ENCODE measurements at regions not wholly inside any gene's neighbourhood (a gene's known extent, or its start where the extent isn't known, plus 50 kb on each side); places are given as distances from the start of the nearest gene placed in this dataset.
"Not testable (repeated sequence)": the region's sequence is repeated elsewhere in the genome, so short reads cannot be mapped to it uniquely, and the experiment has no call there.

- WGBS, 2 donors (ENCODE audit: low coverage in 1 of 2), result 86 to 91% methylated on average over 3 of the region's 3 CpGs
- no peak for TF ChIP-seq CTCF (IDR thresholded peaks at IDR 0.05)
- TF ChIP-seq POLR2AphosphoS5 (IDR thresholded peaks at IDR 0.05), result no peak
- H3K9me3 ChIP-seq, result no peaks in the 10 kb centered on the region
- intact Hi-C loops (cut with DNase I; ENCODE audit: low total_unique reads), result no loop called here
- in situ Hi-C loops (cut with MboI; ENCODE audit: low pct_ligation_motif_present in 1 of 4, low pct_unique_long_range_greater_than_20kb in 1 of 4, low sequenced_read_pairs in 3 of 4), result no loop called here
- no peaks in the 10 kb centered on the region for H3K36me3 ChIP-seq
- no peaks in the 10 kb centered on the region for H3K4me1 ChIP-seq
- no peak overlapping the region for H3K27ac ChIP-seq
- H3K27me3 ChIP-seq, result no peaks in the 10 kb centered on the region
- no peak overlapping the region for H3K4me3 ChIP-seq
- DNase-seq, result no peak
These were observed 244.3 kb downstream of the CCER1 start for GRCh38 chr12:90710711-90711110.

- Histone ChIP-seq H3K36me3 (no peaks in the 10 kb centered on the region), H3K27ac (no peak overlapping the region), H3K9me3 (no peaks in the 10 kb centered on the region), H3K4me1 (no peaks in the 10 kb centered on the region), H3K4me3 (no peak overlapping the region), H3K27me3 (no peaks in the 10 kb centered on the region)
- in situ Hi-C loops (cut with MboI; ENCODE audit: low pct_ligation_motif_present in 1 of 4, low pct_unique_long_range_greater_than_20kb in 1 of 4, low sequenced_read_pairs in 3 of 4), result no loop called here
- 90 to 93% methylated on average over 10 of the region's 10 CpGs for WGBS, 2 donors (ENCODE audit: low coverage in 1 of 2)
- intact Hi-C loops (cut with DNase I; ENCODE audit: low total_unique reads), result no loop called here
- TF ChIP-seq POLR2AphosphoS5 (IDR thresholded peaks at IDR 0.05), result no peak
- no peak for TF ChIP-seq EP300 (IDR thresholded peaks at IDR 0.05; ENCODE audit: low read depth)
- no peak for TF ChIP-seq CTCF (IDR thresholded peaks at IDR 0.05)
- no peak for TF ChIP-seq POLR2A (IDR thresholded peaks at IDR 0.05)
- no peak for DNase-seq
These were observed 248.9 kb downstream of the CCER1 start for GRCh38 chr12:90706036-90706435.

- no peak for DNase-seq
- intact Hi-C loops (cut with DNase I; ENCODE audit: low total_unique reads) (no loop called here), in situ Hi-C loops (cut with MboI; ENCODE audit: low pct_ligation_motif_present in 1 of 4, low pct_unique_long_range_greater_than_20kb in 1 of 4, low sequenced_read_pairs in 3 of 4) (no loop called here)
- no peaks in the 10 kb centered on the region for H3K9me3 ChIP-seq
- no peaks in the 10 kb centered on the region for H3K27me3 ChIP-seq
- 59 to 68% methylated on average over 2 of the region's 2 CpGs for WGBS, 2 donors (ENCODE audit: low coverage in 1 of 2)
- peaks cover 0 to 4% (median 0%) of the 10 kb centered on the region in 4 donors for H3K4me1 ChIP-seq
- no peaks in the 10 kb centered on the region for H3K36me3 ChIP-seq
- H3K27ac ChIP-seq, result no peak overlapping the region
- no peak overlapping the region for H3K4me3 ChIP-seq
- no peak for TF ChIP-seq EP300 (IDR thresholded peaks at IDR 0.05; ENCODE audit: low read depth)
- TF ChIP-seq POLR2A (IDR thresholded peaks at IDR 0.05), result no peak
- TF ChIP-seq CTCF (IDR thresholded peaks at IDR 0.05), result no peak
These were observed 259.6 kb downstream of the CCER1 start for GRCh38 chr12:90695415-90695814.

GRCh38 chr12:90690120-90690519 is 264.9 kb downstream of the CCER1 start:
- intact Hi-C loops (cut with DNase I; ENCODE audit: low total_unique reads), result no loop called here
- Histone ChIP-seq H3K4me3 (no peak overlapping the region), H3K27me3 (no peaks in the 10 kb centered on the region), H3K27ac (no peak overlapping the region), H3K36me3 (no peaks in the 10 kb centered on the region), H3K4me1 (no peaks in the 10 kb centered on the region), H3K9me3 (no peaks in the 10 kb centered on the region)
- TF ChIP-seq CTCF (IDR thresholded peaks at IDR 0.05) (no peak), POLR2A (IDR thresholded peaks at IDR 0.05) (no peak)
- in situ Hi-C loops (cut with MboI; ENCODE audit: low pct_ligation_motif_present in 1 of 4, low pct_unique_long_range_greater_than_20kb in 1 of 4, low sequenced_read_pairs in 3 of 4), result no loop called here
- DNase-seq, result no peak
- WGBS, 2 donors (ENCODE audit: low coverage in 1 of 2), result 90 to 94% methylated on average over 1 of the region's 1 CpG

GRCh38 chr12:90687682-90688081 is 267.3 kb downstream of the CCER1 start:
- H3K9me3 ChIP-seq; H3K27me3 ChIP-seq; H3K4me1 ChIP-seq; DNase-seq; H3K36me3 ChIP-seq; H3K27ac ChIP-seq; H3K4me3 ChIP-seq; in situ Hi-C loops (cut with MboI; ENCODE audit: low pct_ligation_motif_present in 1 of 4, low pct_unique_long_range_greater_than_20kb in 1 of 4, low sequenced_read_pairs in 3 of 4); intact Hi-C loops (cut with DNase I; ENCODE audit: low total_unique reads): not testable (repeated sequence)

Measured in transverse colon (tissue), 4 donors.